ENCODE measurements at regions not wholly inside any gene's neighbourhood (a gene's known extent, or its start where the extent isn't known, plus 50 kb on each side); places are given as distances from the start of the nearest gene placed in this dataset.

DNA sequence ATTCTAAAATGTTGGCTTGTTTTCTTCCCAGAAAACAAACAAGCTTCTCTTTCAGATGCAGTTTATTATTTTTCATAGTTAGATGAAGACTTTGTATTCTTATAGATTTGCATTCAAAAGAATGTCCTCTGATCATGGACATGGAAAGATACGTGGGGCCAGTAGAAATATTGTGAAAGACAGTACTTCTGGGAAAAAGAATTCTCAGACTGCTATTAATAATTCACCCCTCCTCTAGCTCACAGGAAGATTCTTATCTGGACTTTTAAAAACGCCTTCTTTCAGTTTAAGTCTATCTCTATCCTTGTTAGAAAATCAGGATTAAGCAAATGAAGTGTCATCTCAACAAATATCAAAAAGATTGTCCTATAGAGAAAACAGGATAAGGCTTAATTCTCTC lies 514.1 kb upstream of the ADAMTS9 start:
- 54 to 78% (median 66%) methylated on average over 2 of the region's 2 CpGs for WGBS, 3 donors
- H3K36me3 ChIP-seq (ENCODE audit: insufficient read depth in 1 of 2, low read depth in 1 of 2), result no peaks in the 10 kb centered on the region
- H3K27me3 ChIP-seq (ENCODE audit: insufficient read depth in 3 of 3, low read length in 2 of 3), result no peaks in the 10 kb centered on the region
- no peaks in the 10 kb centered on the region for H3K9me3 ChIP-seq
- H3K4me3 ChIP-seq, result no peak overlapping the region
- H3K27ac ChIP-seq, result no peak overlapping the region
- ATAC-seq (no peak), DNase-seq (no peak)
- no peaks in the 10 kb centered on the region for H3K4me1 ChIP-seq
- no peak for TF ChIP-seq CTCF (IDR thresholded peaks at IDR 0.05)
- intact Hi-C loops (cut with DNase I), result no loop called here

DNA sequence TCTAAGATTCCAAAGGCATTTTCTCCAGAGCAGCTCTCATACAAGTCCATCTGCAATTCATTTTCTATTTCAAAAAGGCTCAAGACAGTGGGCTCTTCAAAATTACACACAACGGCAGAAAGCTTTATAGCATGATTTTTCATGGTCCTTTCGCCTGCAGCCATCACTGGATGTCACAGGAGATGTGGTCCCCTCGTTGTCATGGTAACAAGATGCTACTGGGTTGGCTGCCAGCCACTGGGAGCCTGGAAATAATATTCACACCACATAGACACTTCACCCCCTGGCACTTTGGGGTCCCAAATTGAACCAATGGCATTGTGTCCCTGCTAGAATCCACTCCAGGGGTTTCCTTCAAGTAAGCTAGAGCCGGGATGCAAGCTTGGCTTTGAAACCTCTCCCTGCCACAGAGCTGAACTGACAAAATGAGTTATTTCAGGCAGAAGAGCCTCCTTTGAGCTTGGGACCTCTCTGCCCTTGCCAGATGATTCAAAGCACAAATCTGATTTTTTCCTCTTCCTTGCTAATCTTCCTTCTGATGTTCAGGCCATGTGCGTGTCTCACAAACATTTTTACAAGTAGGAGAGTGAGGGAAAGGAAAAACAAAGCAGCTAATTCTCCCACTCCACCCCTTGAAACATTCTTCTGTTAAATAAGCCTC lies 512.6 kb upstream of the ADAMTS9 start:
- intact Hi-C loops (cut with DNase I), result no loop called here
- TF ChIP-seq CTCF (IDR thresholded peaks at IDR 0.05), result no peak

GRCh38 chr3:65196663-65197062 lies 508.9 kb upstream of the ADAMTS9 start:
- Histone ChIP-seq H3K27me3 (ENCODE audit: insufficient read depth in 3 of 3, low read length in 2 of 3) (no peaks in the 10 kb centered on the region), H3K4me3 (no peak overlapping the region), H3K27ac (no peak overlapping the region), H3K36me3 (ENCODE audit: insufficient read depth in 1 of 2, low read depth in 1 of 2) (no peaks in the 10 kb centered on the region), H3K9me3 (no peaks in the 10 kb centered on the region), H3K4me1 (no peaks in the 10 kb centered on the region)
- intact Hi-C loops (cut with DNase I), result loop anchor here in 1 of 2 donors (5.0 kb wide), 1 partner anchor 36 kb away; no protein-coding TSS in a partner anchor
- DNase-seq, result no peak
- ATAC-seq, result no peak
- 41 to 53% (median 47%) methylated on average over 3 of the region's 3 CpGs for WGBS, 3 donors
- no peak for TF ChIP-seq CTCF (IDR thresholded peaks at IDR 0.05)

More for the DNA sequence above, 512.6 kb upstream of the ADAMTS9 start:
- no peak overlapping the region for H3K27ac ChIP-seq
- H3K27me3 ChIP-seq (ENCODE audit: insufficient read depth in 3 of 3, low read length in 2 of 3), result no peaks in the 10 kb centered on the region
- H3K9me3 ChIP-seq, result no peaks in the 10 kb centered on the region
- H3K36me3 ChIP-seq (ENCODE audit: insufficient read depth in 1 of 2, low read depth in 1 of 2), result no peaks in the 10 kb centered on the region
- no peaks in the 10 kb centered on the region for H3K4me1 ChIP-seq
- no peak for DNase-seq
- no peak overlapping the region for H3K4me3 ChIP-seq
- WGBS, 3 donors, result 66 to 79% (median 68%) methylated on average over 5 of the region's 5 CpGs
- ATAC-seq, result no peak

- DNase-seq (no peak), ATAC-seq (no peak)
- intact Hi-C loops (cut with DNase I), result loop anchor here in 1 of 2 donors (5.0 kb wide), 1 partner anchor 37 kb away; no protein-coding TSS in a partner anchor
- H3K4me1 ChIP-seq, result no peaks in the 10 kb centered on the region
- no peaks in the 10 kb centered on the region for H3K27me3 ChIP-seq (ENCODE audit: insufficient read depth in 3 of 3, low read length in 2 of 3)
- no peaks in the 10 kb centered on the region for H3K9me3 ChIP-seq
- 39 to 56% (median 50%) methylated on average over 8 of the region's 8 CpGs for WGBS, 3 donors
- no peak overlapping the region for H3K4me3 ChIP-seq
- no peak overlapping the region for H3K27ac ChIP-seq
- no peak for TF ChIP-seq CTCF (IDR thresholded peaks at IDR 0.05)
- H3K36me3 ChIP-seq (ENCODE audit: insufficient read depth in 1 of 2, low read depth in 1 of 2), result no peaks in the 10 kb centered on the region
Observed at GRCh38 chr3:65195211-65196006, 507.6 kb upstream of the ADAMTS9 start.
